Stomach (tissue), 8 donors: ENCODE measurements at regions not wholly inside any gene's neighbourhood (a gene's known extent, or its start where the extent isn't known, plus 50 kb on each side); places are given as distances from the start of the nearest gene placed in this dataset.
"Not testable (repeated sequence)": the region's sequence is repeated elsewhere in the genome, so short reads cannot be mapped to it uniquely, and the experiment has no call there.

Experiments
- DNase-seq, 2 donors: peaks; one replicate each; pipeline versions ENCODE4 v3.0.0 to v3.0.0-alpha.2; 2013 to 2019
- H3K27ac ChIP-seq, 5 donors: fragments of 200-600 bp in 4 of 5; sonication (generic) in 4 of 5; one replicate each; pipeline ENCODE4 v1.5.1; 2013 to 2019; ENCODE audit warnings: mild to moderate bottlenecking in 1 of 5, moderate library complexity in 1 of 5
- H3K27me3 ChIP-seq, 3 donors: fragments of 200-600 bp; sonication (generic); one replicate each; pipeline ENCODE4 v1.5.1; 2017 to 2019; ENCODE audit warnings: mixed run types in 1 of 3
- H3K36me3 ChIP-seq, 4 donors: fragments of 200-600 bp; sonication (generic); 1 replicate in 3 of 4; 2 replicates in 1 of 4; pipeline ENCODE4 v1.5.1; 2016 to 2019
- H3K4me1 ChIP-seq, 4 donors: fragments of 200-600 bp; sonication (generic); one replicate each; pipeline ENCODE4 v1.5.1; 2016 to 2019
- H3K4me3 ChIP-seq, 4 donors: fragments of 200-600 bp; sonication (generic) in 3 of 4; one replicate each; pipeline ENCODE4 v1.5.1; 2016 to 2019; ENCODE audit warnings: mild to moderate bottlenecking in 1 of 4
- H3K9me3 ChIP-seq, 4 donors: fragments of 200-600 bp; sonication (generic); one replicate each; pipeline ENCODE4 v1.5.1; 2016 to 2019
- EP300 ChIP-seq: sonication (generic); formaldehyde crosslinking; IDR thresholded peaks from one replicate; pipeline ENCODE4 v1.6.1; 2017; ENCODE audit warnings: antibody characterized with exemption
- POLR2A ChIP-seq, 4 donors: fragments of 450-650 bp; IDR thresholded peaks; one replicate each; pipeline ENCODE4 v1.6.1; 2016; ENCODE audit warnings: antibody characterized with exemption in 4 of 4, control low read depth in 2 of 4, mild to moderate bottlenecking in 1 of 4, moderate library complexity in 1 of 4
- POLR2AphosphoS5 ChIP-seq, 3 donors: sonication (generic); formaldehyde crosslinking; IDR thresholded peaks; one replicate each; pipeline ENCODE4 v1.6.1; 2016; ENCODE audit warnings: antibody characterized with exemption in 3 of 3
- WGBS, 5 donors: extraction: QIAGEN DNeasy Blood & Tissue Kit in 3 of 5; methylation state at CpG; one replicate each; pipeline versions ENCODE4 v1.1.5 to v1.1.7; 2013 to 2018; 5-methylcytosine and 5-hydroxymethylcytosine counted together
- intact Hi-C: fragments of 100-400 bp; cut with DNase I; formaldehyde crosslinking; loops from one replicate; pipeline ENCODE4 v1.15.1; 2023; ENCODE audit warnings: low total_unique reads
- TF ChIP-seq, protein P1 (sequence below), 7 experiments: fragments of 450-650 bp in 4 of 7; fragments of 200-600 bp in 3 of 7; sonication (generic) in 3 of 7; IDR thresholded peaks; one replicate each; pipeline ENCODE4 v1.5.1; 2016 to 2019; ENCODE audit warnings: antibody characterized with exemption in 7 of 7, control low read depth in 2 of 7, mild to moderate bottlenecking in 1 of 7
- donor health status: healthy with polysubstance abuse.
- donor health status: Bipolar disorder and iron deficiency.
- donor health status: healthy.

DNA sequence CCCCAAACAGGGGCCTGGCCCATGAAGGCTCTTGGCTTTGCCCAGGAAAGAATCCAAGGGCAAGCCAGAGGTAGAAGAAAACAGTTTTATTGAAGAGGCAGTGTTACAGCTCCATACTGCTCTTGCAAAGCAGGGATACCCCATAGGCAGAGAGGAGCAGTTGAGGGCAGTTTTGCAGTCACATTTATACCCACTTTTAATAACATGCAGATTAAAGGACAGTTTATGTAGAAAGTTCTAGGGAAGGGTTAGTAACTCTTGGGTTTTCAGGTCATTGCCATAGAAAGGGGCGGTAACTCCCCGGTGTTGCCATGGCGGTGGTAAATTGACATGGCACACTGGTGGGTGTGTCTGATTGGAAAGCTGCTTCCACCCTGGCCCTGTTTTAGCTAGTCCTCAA is 80.5 kb upstream of the GNAZ start:
- no peak for TF ChIP-seq POLR2A (IDR thresholded peaks at IDR 0.05)
- TF ChIP-seq, protein P1, sequence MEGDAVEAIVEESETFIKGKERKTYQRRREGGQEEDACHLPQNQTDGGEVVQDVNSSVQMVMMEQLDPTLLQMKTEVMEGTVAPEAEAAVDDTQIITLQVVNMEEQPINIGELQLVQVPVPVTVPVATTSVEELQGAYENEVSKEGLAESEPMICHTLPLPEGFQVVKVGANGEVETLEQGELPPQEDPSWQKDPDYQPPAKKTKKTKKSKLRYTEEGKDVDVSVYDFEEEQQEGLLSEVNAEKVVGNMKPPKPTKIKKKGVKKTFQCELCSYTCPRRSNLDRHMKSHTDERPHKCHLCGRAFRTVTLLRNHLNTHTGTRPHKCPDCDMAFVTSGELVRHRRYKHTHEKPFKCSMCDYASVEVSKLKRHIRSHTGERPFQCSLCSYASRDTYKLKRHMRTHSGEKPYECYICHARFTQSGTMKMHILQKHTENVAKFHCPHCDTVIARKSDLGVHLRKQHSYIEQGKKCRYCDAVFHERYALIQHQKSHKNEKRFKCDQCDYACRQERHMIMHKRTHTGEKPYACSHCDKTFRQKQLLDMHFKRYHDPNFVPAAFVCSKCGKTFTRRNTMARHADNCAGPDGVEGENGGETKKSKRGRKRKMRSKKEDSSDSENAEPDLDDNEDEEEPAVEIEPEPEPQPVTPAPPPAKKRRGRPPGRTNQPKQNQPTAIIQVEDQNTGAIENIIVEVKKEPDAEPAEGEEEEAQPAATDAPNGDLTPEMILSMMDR (IDR thresholded peaks at IDR 0.05), result no peak
- 80 to 94% (median 90%) methylated on average over 3 of the region's 3 CpGs for WGBS, 5 donors
- intact Hi-C loops, result no loop called here

DNA sequence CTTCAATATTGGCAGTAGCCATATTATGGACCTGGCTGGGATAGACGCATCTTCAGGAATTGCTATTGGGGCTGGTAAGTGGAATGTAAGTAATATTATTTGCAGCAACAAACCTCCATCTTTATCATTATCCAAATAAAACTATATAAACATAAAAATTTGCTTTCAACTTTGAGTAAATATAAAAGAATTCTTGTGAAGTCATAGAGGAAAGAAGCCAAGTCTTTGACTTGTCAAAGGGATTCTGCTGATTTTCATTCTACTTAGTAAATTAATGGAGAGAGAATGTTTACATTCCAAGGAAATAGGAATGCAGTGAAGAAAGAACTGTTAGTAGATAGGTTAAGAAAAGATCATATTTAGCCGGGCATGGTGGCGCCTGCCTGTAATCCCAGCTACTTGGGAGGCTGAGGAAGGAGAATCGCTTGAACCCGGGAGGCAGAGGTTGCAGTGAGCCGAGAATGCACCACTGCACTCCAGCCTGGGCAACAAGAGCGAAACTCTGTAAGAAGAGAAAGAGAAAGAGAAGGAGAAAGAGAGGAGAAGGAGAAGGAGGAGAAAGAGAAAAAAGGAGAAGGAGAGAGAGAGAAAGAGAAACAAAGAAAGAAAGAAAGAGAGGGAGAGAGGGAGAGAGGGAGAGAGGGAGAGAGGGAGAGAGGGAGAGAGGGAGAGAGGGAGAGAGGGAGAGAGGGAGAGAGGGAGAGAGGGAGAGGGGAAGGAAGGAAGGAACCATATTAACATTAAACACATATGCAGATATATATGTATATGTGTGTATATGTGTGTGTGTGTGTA is 79.4 kb upstream of the GNAZ start:
- intact Hi-C loops, H3K27ac ChIP-seq, H3K27me3 ChIP-seq, H3K36me3 ChIP-seq, DNase-seq, H3K9me3 ChIP-seq, H3K4me3 ChIP-seq: not testable (repeated sequence)
- peaks cover 0 to 16% (median 6%) of the 10 kb centered on the region in 4 donors for H3K4me1 ChIP-seq
- whole genome bisulfite sequencing, 5 donors, result 30 to 51% (median 43%) methylated on average over 7 of the region's 7 CpGs

More for the DNA sequence above, 80.5 kb upstream of the GNAZ start:
- no peaks in the 10 kb centered on the region for H3K9me3 ChIP-seq
- no peaks in the 10 kb centered on the region for H3K27me3 ChIP-seq
- no peak for DNase-seq
- H3K27ac ChIP-seq, result no peak overlapping the region
- peaks cover 0 to 16% (median 6%) of the 10 kb centered on the region in 4 donors for H3K4me1 ChIP-seq
- H3K4me3 ChIP-seq, result no peak overlapping the region
- H3K36me3 ChIP-seq, result no peaks in the 10 kb centered on the region

DNA sequence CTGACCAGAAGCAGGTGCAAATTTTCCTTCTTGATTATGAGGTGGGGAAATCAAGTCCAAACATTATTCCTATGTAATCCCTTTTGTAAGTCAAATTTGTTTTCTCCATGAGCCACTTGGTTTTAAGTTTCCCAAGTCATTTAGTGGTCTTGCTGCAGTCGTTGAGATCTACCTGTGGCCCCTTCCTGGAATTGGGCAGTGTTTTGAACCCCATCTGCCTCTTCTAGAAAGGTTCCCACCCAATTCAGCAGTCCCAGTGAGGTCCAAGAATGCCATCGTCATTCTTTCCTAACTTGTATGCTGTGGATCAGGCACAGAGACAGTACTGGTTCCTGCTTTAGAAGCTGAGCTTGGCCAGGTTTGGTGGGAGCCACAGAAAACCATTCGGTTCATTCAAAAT is 77.8 kb upstream of the GNAZ start:
- Histone ChIP-seq H3K27me3 (no peaks in the 10 kb centered on the region), H3K36me3 (no peaks in the 10 kb centered on the region), H3K9me3 (peaks cover 0 to 12% (median 9%) of the 10 kb centered on the region in 4 donors), H3K27ac (no peak overlapping the region), H3K4me1 (peaks cover 0 to 16% (median 6%) of the 10 kb centered on the region in 4 donors), H3K4me3 (no peak overlapping the region)
- no peak for DNase-seq
- intact Hi-C loops, result no loop called here
- WGBS, 5 donors, result 74 to 88% (median 81%) methylated on average over 3 of the region's 3 CpGs
- TF ChIP-seq POLR2AphosphoS5 (IDR thresholded peaks at IDR 0.05), result no peak
- TF ChIP-seq, protein P1 (IDR thresholded peaks at IDR 0.05), result no peak
- no peak for TF ChIP-seq POLR2A (IDR thresholded peaks at IDR 0.05)
- no peak for TF ChIP-seq EP300

DNA sequence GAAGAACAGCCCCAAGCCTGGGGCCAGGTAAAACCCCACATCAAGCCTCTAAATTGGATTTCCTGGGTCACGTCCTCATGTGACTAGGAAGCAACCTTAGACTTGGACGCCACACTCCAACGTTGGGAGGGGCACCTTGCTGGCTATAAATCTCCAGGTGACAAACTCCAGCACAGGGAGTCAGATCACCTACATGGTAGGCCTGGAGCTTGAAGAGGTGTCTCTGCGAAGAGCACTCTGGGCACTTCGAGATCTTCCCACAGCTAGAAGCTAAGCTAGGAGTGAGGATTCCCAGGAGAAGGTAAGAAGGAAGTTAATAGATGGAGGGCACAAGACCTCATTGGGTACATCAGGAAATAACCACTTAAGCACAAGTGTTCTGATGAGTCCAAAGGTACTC is 77.1 kb upstream of the GNAZ start:
- no peak overlapping the region for H3K27ac ChIP-seq
- H3K9me3 ChIP-seq, result peaks cover 0 to 19% (median 14%) of the 10 kb centered on the region in 4 donors
- DNase-seq, result no peak
- peaks cover 0 to 16% (median 6%) of the 10 kb centered on the region in 4 donors for H3K4me1 ChIP-seq
- H3K36me3 ChIP-seq, result no peaks in the 10 kb centered on the region
- no peaks in the 10 kb centered on the region for H3K27me3 ChIP-seq
- intact Hi-C loops, result no loop called here
- no peak for TF ChIP-seq EP300
- no peak for TF ChIP-seq POLR2AphosphoS5 (IDR thresholded peaks at IDR 0.05)
- TF ChIP-seq POLR2A (IDR thresholded peaks at IDR 0.05), result no peak
- TF ChIP-seq, protein P1 (IDR thresholded peaks at IDR 0.05), result no peak
- no peak overlapping the region for H3K4me3 ChIP-seq
- 68 to 81% (median 76%) methylated on average over 5 of the region's 5 CpGs for WGBS, 5 donors

DNA sequence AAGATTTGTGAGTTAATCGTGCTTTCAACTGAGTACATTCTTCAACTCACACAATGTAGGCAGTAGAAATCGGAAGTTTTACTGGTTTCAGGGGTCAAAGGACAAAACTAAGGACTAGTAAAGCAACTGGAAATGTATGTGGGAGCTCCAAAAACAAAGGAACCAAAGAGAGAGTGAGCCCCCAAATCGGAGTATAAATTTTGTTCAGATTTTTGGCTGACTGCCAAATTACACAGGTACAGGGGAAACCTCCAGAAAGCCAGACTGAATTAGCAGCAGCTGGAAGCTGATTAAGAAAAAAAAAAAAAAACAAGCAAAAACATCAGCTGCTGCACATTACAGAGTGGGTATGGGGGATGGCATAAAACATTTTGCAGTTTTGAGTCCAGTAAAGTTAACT is 75.2 kb upstream of the GNAZ start:
- DNase-seq, result no peak
- Histone ChIP-seq H3K27me3 (no peaks in the 10 kb centered on the region), H3K9me3 (peaks cover 0 to 22% (median 14%) of the 10 kb centered on the region in 4 donors), H3K36me3 (no peaks in the 10 kb centered on the region), H3K27ac (no peak overlapping the region), H3K4me3 (no peak overlapping the region), H3K4me1 (peaks cover 0 to 13% (median 5%) of the 10 kb centered on the region in 4 donors)
- TF ChIP-seq POLR2AphosphoS5 (IDR thresholded peaks at IDR 0.05) (no peak), POLR2A (IDR thresholded peaks at IDR 0.05) (no peak), EP300 (no peak)
- TF ChIP-seq, protein P1 (IDR thresholded peaks at IDR 0.05), result no peak
- intact Hi-C loops, result no loop called here
- 28 to 35% (median 32%) methylated on average over 3 of the region's 3 CpGs for WGBS, 5 donors
